Choroid plexus epithelial cell (primary cell): ENCODE measurements at regions not wholly inside any gene's neighbourhood (a gene's known extent, or its start where the extent isn't known, plus 50 kb on each side); places are given as distances from the start of the nearest gene placed in this dataset.

Experiments
- DNase-seq: peaks from one replicate; pipeline ENCODE4 v3.0.0-alpha.2; 2010; ENCODE audit warnings: low read depth
- H3K4me3 ChIP-seq: 2 replicates; pipeline ENCODE4 v1.5.1; 2011; ENCODE audit warnings: low read depth, mild to moderate bottlenecking, control low read depth, low read length, moderate library complexity
- CTCF ChIP-seq: conservative IDR thresholded peaks from 2 replicates; pipeline ENCODE4 v1.5.1; 2011; ENCODE audit warnings: low read depth, mild to moderate bottlenecking, control low read depth, inconsistent platforms, low read length, moderate library complexity

- no peak for DNase-seq
- no peak for TF ChIP-seq CTCF
- no peak overlapping the region for H3K4me3 ChIP-seq
Observed at GRCh38 chr2:236677368-236677767, 107.7 kb downstream of the ACKR3 start.

- no peak for TF ChIP-seq CTCF
Observed at GRCh38 chr2:236678307-236678975, 108.8 kb downstream of the ACKR3 start.

GRCh38 chr2:236679884-236680860 lies 110.5 kb downstream of the ACKR3 start:
- DNase-seq, result peak; percentile 26
- no peak overlapping the region for H3K4me3 ChIP-seq

More at GRCh38 chr2:236678307-236678975, 108.8 kb downstream of the ACKR3 start:
- DNase-seq, result no peak
- H3K4me3 ChIP-seq, result no peak overlapping the region

GRCh38 chr2:236682651-236683422 lies 113.2 kb downstream of the ACKR3 start:
- DNase-seq, result no peak
- H3K4me3 ChIP-seq, result no peak overlapping the region
- no peak for TF ChIP-seq CTCF

More at GRCh38 chr2:236679884-236680860, 110.5 kb downstream of the ACKR3 start:
- no peak for TF ChIP-seq CTCF

- DNase-seq, result no peak
- no peak for TF ChIP-seq CTCF
- no peak overlapping the region for H3K4me3 ChIP-seq
Observed at GRCh38 chr2:236684504-236685256, 115.1 kb downstream of the ACKR3 start.

- no peak for TF ChIP-seq CTCF
- DNase-seq, result no peak
- no peak overlapping the region for H3K4me3 ChIP-seq
Observed at GRCh38 chr2:236685361-236685760, 115.7 kb downstream of the ACKR3 start.
